GM18870 (cell line): ENCODE measurements at regions not wholly inside any gene's neighbourhood (a gene's known extent, or its start where the extent isn't known, plus 50 kb on each side); places are given as distances from the start of the nearest gene placed in this dataset.

Experiments used
- ATAC-seq: cut with Tn5 transposase; IDR thresholded peaks from one replicate; pipeline ENCODE4 v1.9.1; 2021; ENCODE audit warnings: moderate library complexity; ENCODE audit not compliant: unreplicated experiment

DNA sequence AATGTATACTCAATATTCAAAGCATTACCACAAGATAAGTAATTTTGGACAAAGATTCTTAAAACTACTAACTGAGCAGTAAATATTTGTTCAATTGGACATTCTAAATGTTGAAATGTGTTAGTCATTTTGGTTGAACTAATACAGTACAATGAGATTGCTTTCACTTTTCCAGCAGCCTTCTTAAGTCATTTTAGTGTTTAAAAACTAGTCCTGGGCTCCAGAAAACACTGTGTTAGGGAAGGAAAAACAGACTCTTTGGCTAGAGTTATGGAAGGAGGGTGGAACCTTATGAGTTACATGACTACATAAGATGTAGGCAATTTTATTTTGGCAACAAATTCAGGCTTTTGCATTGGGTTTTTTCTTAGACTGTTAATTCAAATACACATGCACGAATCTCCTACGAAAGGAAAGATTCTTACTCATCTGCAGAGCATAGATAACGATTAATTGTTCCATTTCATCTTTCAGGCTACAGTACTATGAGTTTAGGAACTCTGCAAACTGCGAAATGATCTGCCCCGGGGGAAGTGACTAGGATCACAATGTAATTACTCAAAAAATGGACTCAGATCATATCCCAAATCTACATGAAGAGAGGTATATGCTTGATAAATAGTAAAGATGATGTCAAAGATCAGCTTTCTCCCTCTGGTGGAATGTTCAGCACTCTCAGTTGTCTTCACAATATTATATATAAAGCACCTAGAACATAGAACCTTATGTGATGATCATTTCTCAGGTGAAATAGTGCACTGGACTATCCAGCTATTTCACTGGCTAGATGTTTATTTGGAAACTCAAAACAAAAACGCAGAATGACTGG, 492.8 kb upstream of the MDFIC2 start:
- ATAC-seq, result no peak

DNA sequence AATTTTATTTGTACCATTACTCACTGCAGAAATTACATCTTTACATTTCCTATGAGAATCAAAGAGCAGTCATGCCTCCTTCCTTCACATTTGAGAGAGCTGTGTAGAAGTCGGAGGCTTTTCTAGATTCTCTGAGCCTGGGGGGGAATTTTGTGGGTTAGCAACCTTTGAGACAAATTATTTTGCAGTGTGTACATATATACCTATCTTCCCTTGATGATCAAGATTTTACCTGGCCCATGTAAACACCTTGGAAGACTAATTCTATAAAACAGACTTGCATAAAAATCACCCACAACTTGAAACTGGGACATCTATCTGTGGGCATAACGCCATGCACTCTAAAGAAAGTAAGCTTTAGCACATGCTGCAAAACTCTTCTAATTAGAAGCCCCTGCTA, 491.5 kb upstream of the MDFIC2 start:
- ATAC-seq, result no peak

DNA sequence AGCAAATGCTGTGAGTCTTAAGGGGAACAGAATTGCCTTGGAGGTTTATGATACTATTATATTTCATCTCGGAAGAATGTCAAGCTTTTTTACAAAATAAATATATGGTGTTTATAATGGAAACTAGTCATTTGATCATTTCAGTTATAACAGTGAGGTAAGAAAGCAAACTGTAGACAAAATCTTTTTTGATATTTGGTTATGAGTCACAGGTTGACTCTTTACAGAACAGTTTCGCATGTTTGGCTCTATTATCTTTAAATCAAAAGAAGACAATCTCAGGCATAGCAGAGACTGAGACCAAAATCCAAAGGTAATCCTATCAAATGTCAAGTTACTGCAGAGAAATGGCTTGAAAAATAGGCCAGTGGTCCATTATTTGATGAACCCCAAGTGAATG, 490.9 kb upstream of the MDFIC2 start:
- ATAC-seq, result no peak

DNA sequence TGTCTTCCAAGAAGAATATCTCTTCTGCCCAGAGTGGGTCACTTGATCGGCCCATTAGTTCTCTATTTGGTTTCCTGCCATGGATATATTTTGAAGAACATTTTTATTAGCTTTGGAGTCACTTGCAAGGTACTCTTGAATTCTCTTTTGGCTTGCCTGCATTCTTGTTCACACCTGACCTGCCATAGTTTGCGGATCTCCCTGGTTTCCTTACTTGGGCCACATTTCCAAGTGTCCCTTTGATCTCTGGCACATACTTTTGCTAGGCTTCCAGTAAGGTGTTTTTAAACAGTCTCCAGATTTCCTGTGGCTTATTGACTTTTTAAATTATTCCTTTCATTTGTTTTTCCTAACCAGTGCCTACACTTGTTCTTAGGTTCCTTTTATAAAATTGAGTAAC, 488.5 kb upstream of the MDFIC2 start:
- no peak for ATAC-seq

DNA sequence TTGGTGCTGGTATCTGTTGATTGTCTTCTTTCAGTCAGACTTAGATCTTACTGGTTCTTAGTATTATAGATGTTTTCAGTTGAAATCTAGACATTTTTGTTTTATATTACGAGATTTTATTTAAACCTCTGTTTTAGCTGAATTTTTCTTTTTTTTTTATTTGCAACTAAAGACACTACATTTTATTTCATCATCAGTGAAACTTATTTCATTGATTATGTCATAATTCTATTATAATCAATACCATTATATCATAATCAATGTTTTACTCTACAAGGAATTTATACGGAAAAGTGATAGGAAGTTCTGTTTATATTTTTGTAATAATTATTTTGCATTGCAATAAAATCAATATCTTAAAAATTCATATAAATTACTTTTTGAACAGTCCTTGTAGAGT, 477.4 kb upstream of the MDFIC2 start:
- ATAC-seq, result no peak

DNA sequence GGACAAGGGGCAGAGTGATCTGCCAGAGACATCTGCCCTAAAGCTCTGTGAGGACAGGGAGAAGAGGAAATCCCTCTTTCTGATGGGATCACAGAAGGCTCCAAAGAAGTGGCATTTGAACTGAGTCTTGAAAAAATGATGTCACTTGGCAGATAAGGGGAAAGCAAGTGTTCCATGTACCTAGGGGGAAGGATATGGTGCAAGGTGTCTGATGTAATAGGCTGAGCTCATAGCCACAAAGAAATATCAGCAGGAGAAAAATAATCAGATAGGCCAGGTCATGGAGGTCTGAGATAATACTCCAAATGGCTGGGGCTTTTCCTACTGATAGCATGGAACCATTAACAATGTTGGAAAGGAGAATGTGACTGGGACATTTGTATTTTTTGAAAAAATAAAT, 468.4 kb upstream of the MDFIC2 start:
- no peak for ATAC-seq

DNA sequence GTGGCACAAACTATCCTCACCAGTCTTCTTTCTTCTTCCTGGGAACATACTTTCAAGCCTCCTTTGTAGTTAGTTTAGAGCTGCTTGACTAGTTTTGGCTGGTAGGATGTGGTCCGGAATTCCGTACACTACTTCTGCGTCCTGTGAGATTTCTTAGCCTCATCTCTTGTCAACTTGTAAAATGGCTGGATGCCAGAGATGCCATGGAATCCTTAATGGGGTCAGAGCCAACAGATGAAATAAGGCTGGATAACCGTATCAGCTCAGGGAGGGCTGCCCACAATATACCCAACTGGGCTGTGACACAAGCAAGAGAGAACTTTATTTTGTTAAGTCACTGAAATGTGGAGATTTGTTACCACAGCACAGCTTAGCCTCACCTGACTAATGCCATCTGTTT, 466.9 kb upstream of the MDFIC2 start:
- no peak for ATAC-seq

DNA sequence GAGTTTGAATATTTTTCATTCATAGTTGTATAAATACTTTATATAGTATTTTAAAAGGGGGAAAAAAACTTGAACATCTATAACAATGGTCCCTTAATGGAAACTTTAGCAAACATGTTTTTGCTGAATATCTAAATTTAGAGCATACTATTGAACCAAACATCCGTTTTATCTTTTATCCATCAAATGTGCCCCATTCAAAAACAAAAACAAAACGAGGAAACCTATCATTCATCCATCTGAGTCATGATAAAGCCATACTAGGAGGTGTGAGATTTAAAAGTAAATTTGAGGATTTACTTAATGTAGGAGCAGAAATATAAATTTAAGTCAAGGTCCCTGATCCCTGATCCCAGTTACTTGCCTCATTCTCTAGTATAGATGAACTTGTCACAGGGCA, 463.6 kb upstream of the MDFIC2 start:
- ATAC-seq, result no peak

DNA sequence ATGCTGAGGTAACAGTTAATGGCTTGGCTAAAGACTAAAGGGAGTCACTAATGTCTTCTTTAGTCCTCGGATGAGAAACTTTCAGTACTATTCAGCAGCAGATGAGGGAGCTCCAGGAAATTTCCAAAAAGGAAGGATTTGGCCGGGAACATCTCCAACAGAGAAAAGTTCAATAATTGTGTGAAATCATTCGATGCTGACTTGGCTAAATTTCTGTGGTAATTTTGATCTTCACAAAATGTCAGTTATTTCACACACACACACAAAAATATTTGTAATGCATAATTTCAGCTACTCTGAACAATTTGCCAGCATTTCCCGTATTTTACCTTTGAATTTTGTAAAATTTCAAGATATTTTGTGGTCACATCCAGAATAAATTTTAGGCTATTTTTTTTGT, 462.8 kb upstream of the MDFIC2 start:
- ATAC-seq, result no peak

DNA sequence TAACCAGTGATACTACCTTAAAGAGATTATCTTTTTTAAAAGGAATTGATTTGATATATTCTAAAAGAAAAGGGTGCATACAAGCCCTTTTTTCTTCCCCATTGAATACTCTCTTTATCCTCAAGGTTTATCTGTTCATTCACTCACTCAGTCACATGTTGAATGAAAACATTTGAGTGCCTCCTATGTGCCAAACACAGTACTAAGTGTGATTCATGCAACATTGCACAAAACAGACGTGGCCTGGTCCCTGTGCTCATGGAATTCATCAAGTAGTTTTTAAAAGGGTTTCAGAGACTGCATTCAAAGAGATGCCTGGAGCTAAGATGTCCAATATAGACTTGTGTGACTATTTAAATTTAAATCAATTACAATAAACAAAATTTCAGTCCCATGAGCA, 462.2 kb upstream of the MDFIC2 start:
- no peak for ATAC-seq

DNA sequence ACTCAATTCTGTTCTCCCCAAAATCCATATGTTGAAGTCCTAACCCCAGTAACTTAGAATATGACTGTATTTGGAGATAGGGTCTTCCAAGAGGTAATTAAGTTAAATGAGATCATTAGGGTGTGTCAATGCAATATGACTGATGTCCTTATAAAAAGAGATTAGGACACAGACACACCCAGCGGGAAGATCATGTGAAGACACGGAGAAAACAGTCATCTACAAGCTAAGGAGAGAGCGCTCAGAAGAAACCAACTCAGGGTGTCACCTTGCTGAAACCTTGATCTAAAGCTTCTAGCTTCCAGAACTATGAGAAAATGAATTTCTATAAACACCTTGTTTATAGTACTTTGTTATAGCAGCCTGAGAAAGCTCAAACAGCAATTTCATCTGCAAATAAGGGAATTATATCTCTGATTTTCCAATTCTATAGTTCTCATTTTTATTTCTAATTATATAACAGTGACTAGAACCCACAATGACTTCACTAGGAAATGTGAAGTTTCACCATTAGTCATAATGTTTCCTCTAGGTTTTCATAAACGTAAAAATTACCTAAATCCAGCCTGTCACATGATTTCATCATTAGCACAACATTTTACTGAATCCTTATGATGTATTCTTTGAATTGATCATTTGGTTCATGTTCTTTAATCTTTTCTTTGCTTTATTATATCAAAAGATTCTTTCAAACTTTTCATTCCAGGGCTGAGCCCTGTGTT, 459.1 kb upstream of the MDFIC2 start:
- ATAC-seq, result peak; percentile 80

DNA sequence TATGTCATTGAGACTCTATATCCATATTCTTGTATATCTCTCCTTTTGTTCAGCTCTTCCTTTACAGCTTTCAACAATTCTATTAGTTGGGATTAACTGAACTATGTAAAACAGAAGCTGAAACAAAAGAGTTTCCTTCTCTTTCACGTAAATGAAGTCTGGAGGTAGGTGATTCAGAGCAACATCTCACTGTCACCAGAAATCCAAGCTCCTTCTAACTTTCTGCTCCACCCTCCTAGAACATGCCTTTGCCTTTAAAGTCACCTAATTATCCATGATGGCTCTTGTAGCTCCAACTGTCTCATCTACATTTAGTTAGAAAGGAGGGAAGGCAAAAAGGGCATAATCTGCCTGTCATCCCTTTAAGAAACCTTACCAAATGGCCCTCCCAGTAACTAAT, 458.2 kb upstream of the MDFIC2 start:
- ATAC-seq, result no peak

DNA sequence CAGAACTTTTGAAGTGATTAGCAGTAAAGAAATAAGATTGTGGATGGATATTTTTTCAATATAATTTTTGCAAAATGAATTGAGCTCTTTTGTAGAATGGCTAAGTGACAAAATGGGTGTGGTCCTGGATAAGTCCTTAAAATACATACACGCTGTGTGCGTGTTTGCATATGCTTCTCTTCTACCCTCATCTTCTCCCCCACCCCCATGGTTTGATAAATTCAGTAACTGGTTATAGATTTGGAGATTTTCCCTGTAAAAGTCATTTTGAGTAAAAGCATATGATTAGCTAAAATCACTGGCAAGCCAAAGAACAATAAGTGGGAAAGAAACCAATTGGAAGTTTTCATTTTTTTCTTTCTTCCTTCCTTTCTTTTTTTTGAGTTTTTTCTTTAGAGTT, 453.9 kb upstream of the MDFIC2 start:
- ATAC-seq, result no peak

DNA sequence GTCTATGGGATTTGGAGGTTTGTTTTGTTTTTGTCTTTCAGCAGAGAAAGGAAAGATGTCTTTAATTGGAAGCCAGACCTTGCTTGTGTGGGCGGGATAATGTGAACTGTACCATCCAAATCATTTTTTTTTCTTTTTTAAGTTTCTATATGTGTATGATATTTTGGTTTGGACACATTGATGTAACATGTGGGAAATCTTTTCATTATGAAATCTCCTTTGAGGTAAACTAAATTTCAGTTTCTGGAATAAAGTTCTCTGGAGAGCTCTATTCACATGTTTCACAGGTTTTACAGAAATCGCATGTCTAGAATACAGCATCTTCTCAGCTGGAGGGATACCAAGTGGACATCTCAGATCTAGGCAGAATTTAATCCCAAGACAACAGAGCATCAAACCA, 451.5 kb upstream of the MDFIC2 start:
- no peak for ATAC-seq

DNA sequence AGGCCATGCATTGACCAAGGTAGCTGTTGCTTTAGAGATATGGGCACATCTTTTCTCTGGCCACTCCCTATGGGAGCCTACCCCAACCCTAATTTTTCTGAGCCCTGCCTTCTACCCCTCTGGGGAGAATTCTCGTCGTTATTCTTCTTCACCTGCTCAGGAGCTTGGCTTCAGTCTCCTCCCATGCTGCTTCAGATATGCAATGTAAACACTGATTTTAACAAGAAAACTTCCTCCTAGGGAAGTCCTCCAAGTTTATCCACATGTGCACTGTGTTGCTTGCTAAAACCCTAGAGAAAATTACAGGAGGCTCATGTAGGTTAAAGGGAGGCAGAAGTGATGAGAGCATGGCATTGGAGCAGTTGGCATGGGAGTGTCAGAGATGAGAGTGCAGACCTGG, 445.2 kb upstream of the MDFIC2 start:
- ATAC-seq, result no peak

DNA sequence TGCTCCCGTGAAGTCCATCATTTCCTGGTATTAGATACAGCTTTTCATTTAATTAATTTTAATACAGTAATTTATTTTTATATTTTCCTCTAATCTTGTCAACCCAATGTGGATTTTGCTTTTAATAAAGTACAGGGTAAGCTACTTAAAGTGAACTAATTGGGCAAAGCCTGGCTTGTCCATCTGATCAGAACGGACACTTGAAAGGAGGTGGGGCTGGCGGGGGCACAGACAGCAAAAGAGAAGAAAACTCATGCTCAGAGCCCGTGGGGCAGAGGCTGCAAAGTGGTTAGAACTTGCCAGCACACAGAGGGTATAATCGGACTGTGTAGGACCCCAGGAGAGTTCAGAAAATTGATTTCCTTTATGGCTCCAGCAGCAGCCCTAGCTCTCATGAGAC, 443.1 kb upstream of the MDFIC2 start:
- no peak for ATAC-seq

DNA sequence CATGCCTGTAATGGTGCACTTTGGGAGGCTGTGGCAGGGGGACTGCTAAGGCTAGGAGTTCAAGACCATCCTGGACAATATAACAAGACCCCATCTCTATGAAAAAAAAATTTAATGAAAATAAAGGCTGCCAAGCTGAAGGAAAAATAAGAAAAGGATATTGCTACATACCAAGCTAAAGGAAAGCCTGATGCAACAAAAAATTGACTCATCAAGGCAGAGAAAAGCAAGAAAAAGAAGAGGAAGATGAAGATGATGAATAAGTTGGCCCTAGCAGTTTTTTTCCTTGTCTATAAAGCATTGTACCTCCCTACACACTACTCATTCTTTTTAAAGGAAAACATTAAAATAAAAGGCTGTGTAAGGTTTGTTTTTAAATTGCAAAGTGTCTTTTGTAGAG, 441.9 kb upstream of the MDFIC2 start:
- no peak for ATAC-seq

DNA sequence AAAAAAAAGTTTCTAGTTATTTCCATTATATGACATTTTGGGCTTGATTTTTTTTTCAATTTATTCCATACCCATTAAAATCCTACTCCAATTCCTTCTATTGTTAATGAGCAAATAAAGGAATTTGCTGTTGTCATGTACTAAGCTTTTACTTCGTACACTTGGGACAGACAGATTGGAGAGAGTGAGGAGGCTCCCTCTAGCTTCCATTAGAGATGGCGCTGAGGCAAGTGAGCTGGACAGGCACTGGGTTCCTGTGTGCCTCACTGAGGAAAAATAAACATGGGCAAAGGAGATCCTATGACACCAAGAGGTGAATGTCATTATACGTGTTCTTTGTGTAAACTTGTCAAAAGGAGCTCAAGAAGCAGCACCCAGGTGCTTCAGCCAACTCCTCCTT, 441.1 kb upstream of the MDFIC2 start:
- no peak for ATAC-seq

DNA sequence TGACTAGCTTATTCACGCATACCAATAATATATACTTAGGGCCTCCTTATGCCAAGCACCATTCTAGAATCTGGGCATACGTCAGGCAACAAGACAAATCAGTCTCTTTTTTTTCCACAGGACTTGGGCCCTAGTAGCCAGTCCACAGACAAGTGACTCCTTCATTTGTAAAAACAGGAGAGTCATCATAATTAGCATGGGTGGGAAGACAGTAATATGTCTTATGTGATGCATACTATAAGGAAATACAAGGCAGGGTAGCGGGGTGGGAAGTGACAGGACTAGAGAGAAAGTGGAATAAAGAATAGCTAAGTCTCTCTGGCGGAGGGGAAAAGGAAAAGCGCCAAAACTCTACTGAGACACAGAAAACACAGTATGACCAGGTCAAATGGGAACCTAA, 439.6 kb upstream of the MDFIC2 start:
- no peak for ATAC-seq

DNA sequence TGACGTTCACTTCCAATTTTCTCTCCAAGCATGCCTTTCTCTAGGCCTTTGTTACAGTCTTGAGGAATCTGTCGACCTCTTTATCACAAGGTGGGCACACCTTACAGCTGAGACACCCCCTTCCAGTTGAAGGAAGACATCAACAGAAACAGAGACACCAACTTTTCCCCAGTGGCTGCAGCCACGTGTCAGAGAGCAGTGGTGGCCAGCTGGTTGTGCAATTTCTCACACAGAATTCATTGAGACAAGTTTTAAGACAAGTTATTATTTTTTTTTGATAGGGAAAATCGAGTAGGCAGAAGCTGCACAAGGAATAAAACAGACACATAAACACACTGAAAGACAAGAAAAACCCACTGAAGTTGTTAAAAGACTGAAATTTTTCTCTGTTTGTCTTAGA, 436.7 kb upstream of the MDFIC2 start:
- ATAC-seq, result no peak

DNA sequence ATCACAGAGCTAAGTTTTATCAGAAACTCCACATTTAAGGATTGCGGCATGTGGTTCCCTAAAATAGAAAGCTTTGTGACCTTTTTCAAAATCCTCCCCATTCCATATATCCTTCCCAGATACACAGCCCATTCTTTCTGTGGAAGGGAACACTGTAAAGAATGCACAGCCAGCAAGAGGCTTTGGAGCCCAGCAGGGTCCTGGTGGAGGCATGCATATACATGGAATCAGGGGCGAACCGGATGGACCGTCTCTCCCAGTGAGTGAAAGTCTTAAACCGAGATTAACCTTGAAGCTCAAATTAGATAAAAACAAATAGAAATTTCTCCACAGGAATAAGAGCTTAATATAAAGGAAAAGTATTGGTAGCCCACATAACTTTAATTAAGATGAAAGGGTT, 436.2 kb upstream of the MDFIC2 start:
- no peak for ATAC-seq

DNA sequence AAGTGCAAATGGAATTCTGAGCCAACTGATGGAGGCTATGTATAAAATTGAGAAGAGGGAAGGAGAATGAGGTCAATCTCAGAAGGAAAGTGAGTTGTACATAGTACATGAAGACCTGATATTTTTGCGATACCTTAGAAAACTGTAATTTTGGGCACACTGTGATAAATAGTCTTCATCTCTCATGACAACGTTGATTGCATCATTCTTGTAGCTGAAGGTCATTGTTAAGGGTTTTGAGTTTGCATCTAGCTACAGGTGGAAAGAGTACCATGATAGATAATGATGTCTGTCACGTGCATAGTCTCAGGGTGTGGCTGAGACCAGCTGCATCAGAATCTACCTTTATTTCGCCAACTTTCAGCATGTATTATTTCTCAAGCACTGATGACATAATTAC, 435.4 kb upstream of the MDFIC2 start:
- no peak for ATAC-seq

DNA sequence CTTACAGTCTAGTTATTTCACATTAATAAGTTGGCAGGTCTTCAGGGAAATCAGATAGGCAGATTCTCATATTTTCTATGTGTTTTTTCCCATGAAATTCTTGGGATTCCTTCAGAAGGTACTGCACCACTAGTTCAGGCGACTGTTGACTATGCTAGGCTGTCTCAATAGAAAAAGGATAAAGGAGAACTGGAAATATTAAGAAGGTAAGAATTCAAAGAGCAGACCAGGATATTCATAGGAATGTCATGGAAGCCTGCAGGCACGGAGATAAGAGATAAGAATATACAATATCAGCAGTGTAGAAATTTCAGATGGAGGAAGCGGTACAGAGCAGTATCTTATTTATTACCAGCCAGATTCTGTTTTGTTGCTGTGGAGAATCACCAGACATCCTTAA, 432.1 kb upstream of the MDFIC2 start:
- no peak for ATAC-seq
